B cell (primary cell): ENCODE measurements at regions not wholly inside any gene's neighbourhood (a gene's known extent, or its start where the extent isn't known, plus 50 kb on each side); places are given as distances from the start of the nearest gene placed in this dataset.

Experiments used
- ATAC-seq: fragments of 200-7000 bp; cut with Tn5 transposase; one replicate; pipeline ENCODE4 v1.10.0; 2021; ENCODE audit warnings: low read depth, mild to moderate bottlenecking, moderate number of reproducible peaks, moderate library complexity
- CTCF ChIA-PET: fragments of 350-600 bp; sonication (Branson Sonifier 250); formaldehyde crosslinking; loops from one replicate; lab custom pipeline; 2021; ENCODE audit warnings: antibody characterized with exemption, inconsistent platforms; lab: Charles Lee
- POLR2A ChIA-PET: fragments of 350-600 bp; sonication (Branson Sonifier 250); formaldehyde crosslinking; loops from one replicate; lab custom pipeline; 2021; ENCODE audit warnings: antibody characterized with exemption; lab: Charles Lee
- DNase-seq: peaks from one replicate; pipeline ENCODE4 v3.0.0; 2013
- H2AFZ ChIP-seq: 2 replicates; pipeline ENCODE4 v1.6.1; 2012; ENCODE audit warnings: mild to moderate bottlenecking, low read depth, low read length; ENCODE audit not compliant: insufficient read depth, poor library complexity, severe bottlenecking
- H3K27ac ChIP-seq, 2 donors: 1 replicate in 1 of 2; 2 replicates in 1 of 2; pipeline ENCODE4 v1.5.1; 2012 to 2013; ENCODE audit warnings: low read length in 2 of 2, mild to moderate bottlenecking in 2 of 2, moderate library complexity in 1 of 2
- H3K27me3 ChIP-seq, 4 experiments: fragments of 200-600 bp in 1 of 4; sonication (generic) in 1 of 4; replicated peaks in 1 of 4; 1 replicate in 2 of 4; 2 replicates in 2 of 4; pipeline versions ENCODE4 v1.6.1 to v1.7.0; 2013 to 2016; ENCODE audit warnings: low read length in 3 of 4, mild to moderate bottlenecking in 2 of 4, mixed read lengths in 1 of 4, moderate library complexity in 1 of 4; ENCODE audit not compliant: insufficient read depth in 4 of 4, control insufficient read depth in 3 of 4; ENCODE audit errors: control extremely low read depth in 1 of 4
- H3K36me3 ChIP-seq, 2 experiments: replicated peaks in 1 of 2; 1 replicate in 1 of 2; 2 replicates in 1 of 2; pipeline versions ENCODE4 v1.6.1 to v1.7.1; 2013; ENCODE audit warnings: low read length in 1 of 2; ENCODE audit not compliant: insufficient read depth in 2 of 2, control insufficient read depth in 1 of 2; ENCODE audit errors: control extremely low read depth in 1 of 2, extremely low read depth in 1 of 2
- H3K4me1 ChIP-seq, 2 donors: fragments of 200-600 bp in 1 of 2; sonication (generic) in 1 of 2; 1 replicate in 1 of 2; 2 replicates in 1 of 2; pipeline versions ENCODE4 v1.5.1 to v1.6.1; 2013 to 2017; ENCODE audit warnings: low read length in 2 of 2; ENCODE audit not compliant: control insufficient read depth in 2 of 2, insufficient read depth in 2 of 2
- H3K4me2 ChIP-seq: replicated peaks from 2 replicates; pipeline ENCODE3; 2012; ENCODE audit warnings: mild to moderate bottlenecking, low read depth, low read length; ENCODE audit not compliant: poor library complexity, severe bottlenecking
- H3K4me3 ChIP-seq, 5 experiments: fragments of 200-600 bp in 1 of 5; sonication (generic) in 1 of 5; 1 replicate in 3 of 5; 2 replicates in 2 of 5; pipeline versions ENCODE4 v1.5.1 to v1.7.0; 2011 to 2016; ENCODE audit warnings: low read length in 4 of 5, mild to moderate bottlenecking in 4 of 5, low read depth in 2 of 5, control low read depth in 1 of 5, moderate library complexity in 1 of 5; ENCODE audit not compliant: insufficient read depth in 1 of 5; ENCODE audit errors: control extremely low read depth in 1 of 5, extremely low read depth in 1 of 5
- H3K79me2 ChIP-seq: fragments of 200-600 bp; sonication (generic); one replicate; pipeline ENCODE4 v1.6.0; 2016; ENCODE audit warnings: low read length; ENCODE audit not compliant: control insufficient read depth, insufficient read depth
- H3K9ac ChIP-seq: fragments of 200-600 bp; sonication (generic); 2 replicates; pipeline ENCODE4 v1.6.1; 2017; ENCODE audit warnings: mild to moderate bottlenecking, low read length, moderate library complexity
- H3K9me3 ChIP-seq, 3 donors: one replicate each; pipeline versions ENCODE4 v1.6.1 to v1.7.1; 2013; ENCODE audit warnings: low read length in 2 of 3; ENCODE audit not compliant: control insufficient read depth in 2 of 3, insufficient read depth in 1 of 3; ENCODE audit errors: control extremely low read depth in 1 of 3
- H4K20me1 ChIP-seq: 2 replicates; pipeline ENCODE4 v1.6.0; 2012; ENCODE audit warnings: mild to moderate bottlenecking, low read length; ENCODE audit not compliant: insufficient read depth, control insufficient read depth, poor library complexity, severe bottlenecking
- H3K27ac Mint-ChIP-seq: one replicate; pipeline ENCODE4 v1.8.0; 2021; ENCODE audit warnings: mixed read lengths
- H3K27me3 Mint-ChIP-seq: one replicate; pipeline ENCODE4 v1.8.0; 2021; ENCODE audit warnings: mixed read lengths
- H3K4me1 Mint-ChIP-seq: one replicate; pipeline ENCODE4 v1.8.0; 2021; ENCODE audit warnings: mixed read lengths
- H3K4me3 Mint-ChIP-seq: one replicate; pipeline ENCODE4 v1.8.0; 2021; ENCODE audit warnings: mixed read lengths
- H3K9me3 Mint-ChIP-seq: one replicate; pipeline ENCODE4 v1.8.0; 2022; ENCODE audit warnings: mixed read lengths; ENCODE audit not compliant: insufficient read depth
- CTCF ChIP-seq: fragments of 200-600 bp; IDR thresholded peaks from one replicate; pipeline ENCODE4 v1.8.0; 2022; ENCODE audit warnings: antibody characterized with exemption, mild to moderate bottlenecking
- EZH2 ChIP-seq: IDR thresholded peaks from 2 replicates; pipeline ENCODE4 v1.6.1; 2012; ENCODE audit warnings: borderline replicate concordance, low read depth, mild to moderate bottlenecking, moderate library complexity, low read length; ENCODE audit not compliant: insufficient read depth, poor library complexity, severe bottlenecking
- WGBS: methylation state at CpG from one replicate; pipeline ENCODE4 v1.1.5; 2013; ENCODE audit warnings: missing lambda C conversion rate; ENCODE audit not compliant: insufficient coverage; 5-methylcytosine and 5-hydroxymethylcytosine counted together
- intact Hi-C: fragments of 100-400 bp; cut with micrococcal nuclease; formaldehyde crosslinking; loops from one replicate; pipeline ENCODE4 v1.10.0; 2022

GRCh38 chr4:27326991-27327390, 466.4 kb downstream of the STIM2 start:
- CTCF ChIA-PET = no interaction called here
- Mint-ChIP-seq H3K27me3 (no peaks in the 10 kb centered on the region), H3K9me3 (peaks cover 2% of the 10 kb centered on the region), H3K4me3 (no peak overlapping the region), H3K27ac (no peak overlapping the region), H3K4me1 (no peaks in the 10 kb centered on the region)
- Histone ChIP-seq H3K9me3 (no peaks in the 10 kb centered on the region), H3K9ac (no peak overlapping the region), H4K20me1 (no peaks in the 10 kb centered on the region), H3K79me2 (no peaks in the 10 kb centered on the region), H3K4me1 (no peaks in the 10 kb centered on the region), H3K4me3 (no peak overlapping the region), H2AFZ (no peak overlapping the region), H3K4me2 (no peak overlapping the region), H3K27ac (no peak overlapping the region), H3K27me3 (no peaks in the 10 kb centered on the region), H3K36me3 (no peaks in the 10 kb centered on the region)
- 85% methylated on average over 3 of the region's 6 CpGs for WGBS
- no peak for ATAC-seq
- no peak for DNase-seq
- TF ChIP-seq EZH2 = no peak
- no peak for TF ChIP-seq CTCF
- intact Hi-C loops = no loop called here
- POLR2A ChIA-PET = no interaction called here

GRCh38 chr4:27327421-27328181, 467.0 kb downstream of the STIM2 start:
- no peaks in the 10 kb centered on the region for H3K36me3 ChIP-seq
- H3K27ac Mint-ChIP-seq = no peak overlapping the region
- no peaks in the 10 kb centered on the region for H3K27me3 Mint-ChIP-seq
- no peak for ATAC-seq
- no peaks in the 10 kb centered on the region for H3K4me1 Mint-ChIP-seq
- no peaks in the 10 kb centered on the region for H3K27me3 ChIP-seq
- intact Hi-C loops = no loop called here
- no peaks in the 10 kb centered on the region for H3K9me3 ChIP-seq
- no peak overlapping the region for H3K4me2 ChIP-seq
- TF ChIP-seq CTCF = no peak
- no peak for TF ChIP-seq EZH2
- ChIA-PET POLR2A (no interaction called here), CTCF (no interaction called here)
- no peak overlapping the region for H3K4me3 ChIP-seq
- no peak overlapping the region for H3K9ac ChIP-seq
- WGBS = no CpG with 5 or more reads among the region's 5 CpGs
- H3K79me2 ChIP-seq = no peaks in the 10 kb centered on the region
- H3K4me3 Mint-ChIP-seq = no peak overlapping the region
- H3K9me3 Mint-ChIP-seq = peaks cover 2% of the 10 kb centered on the region
- H3K4me1 ChIP-seq = no peaks in the 10 kb centered on the region
- H4K20me1 ChIP-seq = no peaks in the 10 kb centered on the region
- no peak overlapping the region for H3K27ac ChIP-seq
- no peak overlapping the region for H2AFZ ChIP-seq
- no peak for DNase-seq
